Kidney (tissue), 13 donors: ENCODE measurements at regions not wholly inside any gene's neighbourhood (a gene's known extent, or its start where the extent isn't known, plus 50 kb on each side); places are given as distances from the start of the nearest gene placed in this dataset.
A peak's percentile ranks its signal among the peaks of the same experiment; 100 is the strongest.

ENCODE experiments used
- DNase-seq, 5 donors: peaks; one replicate each; pipeline ENCODE4 v3.0.0-alpha.2; 2013 to 2020
- FAIRE-seq: peaks from 2 replicates; lab custom pipeline; 2012; peaks lifted over from hg19 to GRCh38; lab: Jason Lieb, UNC
- H3K27ac ChIP-seq, 2 donors: one replicate each; pipeline ENCODE4 v1.7.0; 2013; ENCODE audit warnings: low read depth in 2 of 2, low read length in 2 of 2, inconsistent platforms in 1 of 2
- H3K27me3 ChIP-seq: one replicate; pipeline ENCODE4 v1.7.1; 2013; ENCODE audit warnings: low read length, inconsistent platforms; ENCODE audit not compliant: control insufficient read depth, insufficient read depth
- H3K36me3 ChIP-seq, 3 donors: one replicate each; pipeline versions ENCODE4 v1.7.0 to v1.7.1; 2013; ENCODE audit warnings: low read length in 3 of 3, control low read depth in 1 of 3, inconsistent platforms in 1 of 3; ENCODE audit not compliant: insufficient read depth in 3 of 3, control insufficient read depth in 2 of 3
- H3K4me1 ChIP-seq, 3 donors: one replicate each; pipeline versions ENCODE4 v1.7.0 to v1.7.1; 2013; ENCODE audit warnings: low read length in 3 of 3, inconsistent platforms in 1 of 3, low read depth in 1 of 3; ENCODE audit not compliant: control insufficient read depth in 2 of 3, insufficient read depth in 2 of 3
- H3K4me3 ChIP-seq, 3 donors: one replicate each; pipeline versions ENCODE4 v1.7.0 to v1.8.1; 2013; ENCODE audit warnings: low read length in 3 of 3, control low read depth in 1 of 3, inconsistent platforms in 1 of 3
- H3K9ac ChIP-seq, 3 donors: one replicate each; pipeline versions ENCODE4 v1.7.0 to v1.7.1; 2013; ENCODE audit warnings: low read length in 3 of 3, control low read depth in 1 of 3, inconsistent platforms in 1 of 3
- H3K9me3 ChIP-seq, 3 donors: one replicate each; pipeline versions ENCODE4 v1.7.0 to v1.7.1; 2013; ENCODE audit warnings: low read length in 3 of 3, control low read depth in 1 of 3, inconsistent platforms in 1 of 3; ENCODE audit not compliant: control insufficient read depth in 2 of 3, insufficient read depth in 1 of 3
- intact Hi-C: fragments of 100-400 bp; cut with DNase I; formaldehyde crosslinking; loops from one replicate; pipeline ENCODE4 v1.11.1; 2022
- TF ChIP-seq, protein P1 (sequence below): IDR thresholded peaks from 3 replicates; pipeline ENCODE4 v1.5.1; 2012; ENCODE audit warnings: mild to moderate bottlenecking, moderate library complexity, borderline replicate concordance; ENCODE audit not compliant: insufficient read depth; ENCODE audit errors: extremely low read depth
- donor health status: control.
- donor health status: control.
- donor health status: control.
- donor health status: control.
- donor health status: control.
- donor health status: DM: yes; HTN: yes; CAD: no.
- donor health status: Normal renal cell carcinoma (clear cell type).

DNA sequence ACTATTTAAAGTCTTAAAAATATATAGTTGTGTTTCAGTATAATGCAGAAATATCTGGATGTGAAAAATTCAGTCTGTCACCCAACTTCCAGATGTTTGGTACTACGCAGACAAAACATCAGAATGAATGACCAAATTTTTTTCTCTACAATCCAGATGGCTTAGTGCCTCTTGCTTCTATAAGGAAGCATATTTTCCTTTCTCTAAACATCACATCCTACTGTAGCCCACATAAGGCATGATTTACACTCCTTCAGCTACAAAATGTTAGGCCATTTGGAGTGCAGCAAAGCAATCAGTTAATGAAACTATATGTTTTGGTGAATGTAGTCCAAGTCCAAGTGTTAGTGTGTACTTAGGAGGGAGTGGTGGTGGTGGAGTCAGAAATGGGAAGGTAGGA is 162.9 kb upstream of the SIX2 start:
- TF ChIP-seq, protein P1, sequence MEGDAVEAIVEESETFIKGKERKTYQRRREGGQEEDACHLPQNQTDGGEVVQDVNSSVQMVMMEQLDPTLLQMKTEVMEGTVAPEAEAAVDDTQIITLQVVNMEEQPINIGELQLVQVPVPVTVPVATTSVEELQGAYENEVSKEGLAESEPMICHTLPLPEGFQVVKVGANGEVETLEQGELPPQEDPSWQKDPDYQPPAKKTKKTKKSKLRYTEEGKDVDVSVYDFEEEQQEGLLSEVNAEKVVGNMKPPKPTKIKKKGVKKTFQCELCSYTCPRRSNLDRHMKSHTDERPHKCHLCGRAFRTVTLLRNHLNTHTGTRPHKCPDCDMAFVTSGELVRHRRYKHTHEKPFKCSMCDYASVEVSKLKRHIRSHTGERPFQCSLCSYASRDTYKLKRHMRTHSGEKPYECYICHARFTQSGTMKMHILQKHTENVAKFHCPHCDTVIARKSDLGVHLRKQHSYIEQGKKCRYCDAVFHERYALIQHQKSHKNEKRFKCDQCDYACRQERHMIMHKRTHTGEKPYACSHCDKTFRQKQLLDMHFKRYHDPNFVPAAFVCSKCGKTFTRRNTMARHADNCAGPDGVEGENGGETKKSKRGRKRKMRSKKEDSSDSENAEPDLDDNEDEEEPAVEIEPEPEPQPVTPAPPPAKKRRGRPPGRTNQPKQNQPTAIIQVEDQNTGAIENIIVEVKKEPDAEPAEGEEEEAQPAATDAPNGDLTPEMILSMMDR: no peak
- H3K4me3 ChIP-seq: no peak overlapping the region
- no peaks in the 10 kb centered on the region for H3K36me3 ChIP-seq
- H3K9ac ChIP-seq: no peak overlapping the region
- H3K4me1 ChIP-seq: peaks cover 0 to 7% (median 0%) of the 10 kb centered on the region in 3 donors
- peaks cover 30% of the 10 kb centered on the region for H3K27me3 ChIP-seq
- FAIRE-seq (no peak), DNase-seq (peak in 2 of 5 donors; percentile 39 to 52)
- intact Hi-C loops: no loop called here
- no peak overlapping the region for H3K27ac ChIP-seq
- no peaks in the 10 kb centered on the region for H3K9me3 ChIP-seq

DNA sequence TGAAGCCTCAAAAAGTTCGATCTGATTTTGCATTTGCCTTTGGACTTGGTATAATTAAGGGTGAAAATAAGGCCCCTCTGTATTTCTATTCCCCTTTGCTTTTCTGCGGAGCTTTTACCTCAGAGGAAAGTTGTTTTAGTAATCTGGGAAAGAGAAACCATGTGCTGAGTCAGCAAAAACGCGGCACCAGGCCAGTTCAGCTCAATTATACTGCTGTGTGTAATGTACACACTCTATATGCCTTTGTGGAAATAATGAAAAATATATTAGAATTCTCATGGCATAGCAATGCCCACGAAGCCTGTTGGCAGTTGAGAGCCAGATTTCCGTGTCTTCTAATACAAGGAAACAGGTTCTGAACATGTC is 161.9 kb upstream of the SIX2 start:
- H3K9ac ChIP-seq: no peak overlapping the region
- FAIRE-seq: no peak
- DNase-seq: peak in 3 of 5 donors; percentile 64 to 87 (median 78)
- peaks cover 39% of the 10 kb centered on the region for H3K27me3 ChIP-seq
- TF ChIP-seq, protein P1: no peak
- H3K27ac ChIP-seq: no peak overlapping the region
- peaks cover 0 to 7% (median 0%) of the 10 kb centered on the region in 3 donors for H3K4me1 ChIP-seq
- H3K4me3 ChIP-seq: no peak overlapping the region
- no peaks in the 10 kb centered on the region for H3K36me3 ChIP-seq
- intact Hi-C loops: no loop called here
- H3K9me3 ChIP-seq: no peaks in the 10 kb centered on the region

DNA sequence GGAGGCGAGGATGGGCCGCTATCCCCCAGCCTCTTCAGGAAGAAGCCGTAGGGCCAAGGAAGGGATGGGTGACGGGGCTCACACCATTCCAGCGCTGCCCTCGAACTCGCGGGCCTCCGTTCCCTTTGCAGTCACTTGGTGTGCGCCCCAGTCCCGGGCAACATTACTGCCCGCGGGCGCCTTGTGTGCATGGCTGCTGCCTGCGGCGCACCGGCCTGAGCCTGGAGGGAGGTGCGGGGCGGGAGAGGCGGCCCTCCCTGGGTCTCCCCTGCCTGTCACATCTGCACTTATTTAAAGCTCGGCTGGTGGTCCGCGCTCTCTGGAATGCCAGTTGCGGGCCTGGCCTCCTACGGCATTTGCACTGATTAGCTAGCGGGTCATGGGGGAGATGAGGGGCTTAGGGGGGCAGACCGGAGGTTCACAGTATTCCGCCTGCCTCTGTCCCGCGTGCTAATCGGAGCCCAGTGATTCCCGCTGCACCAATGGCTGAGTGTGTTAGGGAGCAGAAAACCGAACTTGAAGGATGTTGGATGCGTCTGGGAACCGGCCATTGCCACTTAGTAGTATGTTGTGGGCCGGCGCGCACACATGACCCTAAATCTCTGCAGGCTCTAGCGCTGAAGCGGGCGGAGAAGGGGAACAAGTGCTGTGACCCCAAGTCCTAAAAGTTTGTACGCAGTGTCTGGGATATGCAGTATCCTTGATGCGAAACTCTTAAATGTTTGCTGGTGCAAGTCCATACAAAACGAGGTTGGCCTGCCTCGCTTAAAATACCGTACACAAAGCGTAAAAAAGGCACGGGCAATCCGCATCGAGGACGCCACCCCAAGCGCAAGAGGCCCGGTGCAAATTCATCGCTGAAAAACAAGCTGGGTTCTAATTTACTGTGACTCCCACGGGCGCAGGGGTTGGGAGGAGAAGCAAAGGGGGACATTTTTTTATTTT is 161.2 kb upstream of the SIX2 start:
- Histone ChIP-seq H3K4me3 (no peak overlapping the region), H3K9me3 (no peaks in the 10 kb centered on the region), H3K9ac (no peak overlapping the region), H3K36me3 (no peaks in the 10 kb centered on the region), H3K27ac (no peak overlapping the region), H3K4me1 (peaks cover 0 to 7% (median 0%) of the 10 kb centered on the region in 3 donors), H3K27me3 (peaks cover 43% of the 10 kb centered on the region)
- peak in 4 of 5 donors; percentile 63 to 77 (median 68) for DNase-seq
- FAIRE-seq: no peak
- TF ChIP-seq, protein P1: no peak
- intact Hi-C loops: no loop called here
